Activated T-cell treated with anti-CD3 and anti-CD28 coated beads, Interleukin-2, amount 50 U/mL, for 24 hours (primary cell): ENCODE measurements at regions not wholly inside any gene's neighbourhood (a gene's known extent, or its start where the extent isn't known, plus 50 kb on each side); places are given as distances from the start of the nearest gene placed in this dataset.
"Not testable (repeated sequence)": the region's sequence is repeated elsewhere in the genome, so short reads cannot be mapped to it uniquely, and the experiment has no call there.

Source experiments
- DNase-seq: peaks from one replicate; pipeline ENCODE4 v3.0.0-alpha.2; 2020
- H3K27ac Mint-ChIP-seq: 2 replicates; pipeline ENCODE4 v1.8.0; 2020; ENCODE audit warnings: mild to moderate bottlenecking, mixed read lengths
- H3K27me3 Mint-ChIP-seq: 2 replicates; pipeline ENCODE4 v1.8.0; 2020; ENCODE audit warnings: mixed read lengths
- H3K36me3 Mint-ChIP-seq: 2 replicates; pipeline ENCODE4 v1.8.0; 2020; ENCODE audit warnings: low read depth, mixed read lengths
- H3K4me1 Mint-ChIP-seq: 2 replicates; pipeline ENCODE4 v1.8.0; 2020; ENCODE audit warnings: low read depth, mixed read lengths
- H3K4me3 Mint-ChIP-seq: 2 replicates; pipeline ENCODE4 v1.8.0; 2020; ENCODE audit warnings: mild to moderate bottlenecking, moderate library complexity, mixed read lengths
- H3K9me3 Mint-ChIP-seq: 2 replicates; pipeline ENCODE4 v1.8.0; 2020; ENCODE audit warnings: mixed read lengths

DNA sequence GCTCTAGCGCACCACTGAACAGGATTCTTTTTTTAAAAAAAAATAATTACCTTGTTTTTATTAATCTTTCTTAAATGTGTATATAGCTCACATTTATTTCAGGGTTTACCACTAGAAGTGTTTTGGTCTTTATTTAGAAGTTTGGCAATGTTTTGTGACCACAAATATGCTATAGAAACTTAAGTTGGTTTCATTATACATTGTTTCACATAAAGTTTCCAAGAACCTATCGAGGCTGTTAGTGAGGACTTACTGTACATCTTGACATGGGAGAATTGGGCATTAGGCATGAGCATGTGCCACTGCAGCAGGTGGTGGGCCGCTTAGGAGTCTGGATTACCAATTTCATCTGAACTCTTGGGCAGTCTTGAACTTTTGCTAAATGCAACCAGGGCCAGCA, 77.9 kb upstream of the TMEM164 start:
- H3K4me3 Mint-ChIP-seq, H3K36me3 Mint-ChIP-seq, H3K27ac Mint-ChIP-seq, DNase-seq, H3K9me3 Mint-ChIP-seq, H3K4me1 Mint-ChIP-seq: not testable (repeated sequence)
- peaks cover 24% of the 10 kb centered on the region for H3K27me3 Mint-ChIP-seq

DNA sequence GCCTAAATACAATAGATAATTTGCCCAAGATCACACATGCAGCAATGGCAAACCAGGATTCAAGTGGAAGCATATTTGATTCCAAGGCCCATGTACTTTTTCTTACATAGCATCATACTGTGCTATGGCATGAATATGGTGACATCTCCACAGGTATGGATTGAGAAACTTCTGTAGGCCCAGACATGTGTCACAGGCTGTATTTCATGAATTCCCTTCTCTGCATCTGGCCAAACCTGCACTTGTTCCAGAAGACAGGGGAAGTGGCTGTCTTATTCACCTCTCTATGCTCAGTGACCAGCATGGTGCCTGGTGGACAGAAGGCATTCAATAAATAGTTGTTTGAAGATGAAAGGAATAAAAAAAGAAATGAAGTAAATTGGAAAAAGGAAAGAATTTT, 77.3 kb upstream of the TMEM164 start:
- Mint-ChIP-seq H3K27ac (no peak overlapping the region), H3K27me3 (peaks cover 24% of the 10 kb centered on the region), H3K9me3 (no peaks in the 10 kb centered on the region), H3K36me3 (no peaks in the 10 kb centered on the region), H3K4me1 (no peaks in the 10 kb centered on the region), H3K4me3 (no peak overlapping the region)
- no peak for DNase-seq

DNA sequence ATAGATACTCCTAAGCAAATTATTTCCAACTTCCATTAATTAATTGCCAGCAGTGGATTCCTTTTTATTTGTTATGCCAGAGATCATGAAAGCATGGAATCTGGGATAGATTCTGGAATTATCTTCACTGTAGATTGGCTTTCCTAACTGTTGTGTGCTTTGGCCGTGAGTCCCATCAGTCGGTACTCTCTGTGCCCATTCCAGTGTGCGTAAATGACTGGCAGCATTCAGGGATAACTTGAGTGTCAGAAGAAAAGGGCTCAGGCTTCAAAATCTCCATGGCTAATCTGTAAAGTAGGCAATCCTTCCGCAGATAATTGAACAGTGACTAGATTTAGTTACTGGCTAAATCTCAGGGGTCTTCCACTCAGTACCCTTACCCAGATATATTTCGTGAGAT, 76.8 kb upstream of the TMEM164 start:
- Mint-ChIP-seq H3K9me3 (no peaks in the 10 kb centered on the region), H3K27me3 (peaks cover 24% of the 10 kb centered on the region), H3K4me3 (no peak overlapping the region), H3K27ac (no peak overlapping the region), H3K4me1 (no peaks in the 10 kb centered on the region), H3K36me3 (no peaks in the 10 kb centered on the region)
- DNase-seq: no peak

DNA sequence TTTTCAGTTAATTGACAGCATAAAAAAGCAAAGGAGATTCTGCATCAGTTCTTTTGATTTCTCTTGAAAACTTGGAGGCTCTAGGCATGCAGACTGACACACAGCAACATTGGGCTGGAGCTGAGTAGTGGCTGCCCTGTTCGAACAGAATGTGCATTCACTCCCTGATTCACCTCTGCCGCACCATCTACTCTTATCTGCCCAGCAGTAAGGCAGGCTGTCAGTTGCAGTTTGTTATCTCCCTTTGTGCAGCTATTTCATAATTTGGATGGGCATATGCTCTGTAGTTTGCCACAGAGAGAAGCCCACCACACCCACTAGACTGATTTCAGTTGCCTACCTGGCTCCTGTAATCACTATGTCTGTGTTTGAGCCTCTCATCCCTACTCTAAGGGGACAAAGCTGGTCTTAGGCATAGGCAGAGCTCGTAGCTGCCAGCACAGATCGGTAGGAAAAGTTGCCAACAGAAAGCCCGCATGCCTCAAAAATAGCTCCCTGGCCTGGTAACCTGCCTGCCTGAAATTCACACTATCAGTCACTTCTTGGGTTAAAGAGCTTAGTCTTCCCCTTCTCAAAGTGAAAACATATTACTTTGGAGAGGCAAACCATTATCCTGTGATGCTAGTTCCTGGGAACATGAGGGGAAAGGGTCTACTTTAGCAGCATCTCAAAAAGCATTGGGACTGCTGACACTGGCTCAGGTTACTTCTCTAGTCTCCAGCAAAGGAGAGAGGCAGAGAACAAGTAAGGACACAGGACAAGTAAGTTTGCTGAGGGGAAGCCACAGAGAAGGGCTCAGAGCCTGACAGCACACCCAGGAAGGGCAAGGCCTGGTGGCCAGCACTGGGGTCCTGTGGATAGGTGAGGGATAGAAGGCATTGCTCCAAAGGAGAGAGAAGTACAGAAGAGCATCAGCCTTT, 75.9 kb upstream of the TMEM164 start:
- Mint-ChIP-seq H3K27me3 (peaks cover 24% of the 10 kb centered on the region), H3K27ac (no peak overlapping the region), H3K4me3 (no peak overlapping the region), H3K4me1 (no peaks in the 10 kb centered on the region), H3K36me3 (no peaks in the 10 kb centered on the region), H3K9me3 (no peaks in the 10 kb centered on the region)
- no peak for DNase-seq

DNA sequence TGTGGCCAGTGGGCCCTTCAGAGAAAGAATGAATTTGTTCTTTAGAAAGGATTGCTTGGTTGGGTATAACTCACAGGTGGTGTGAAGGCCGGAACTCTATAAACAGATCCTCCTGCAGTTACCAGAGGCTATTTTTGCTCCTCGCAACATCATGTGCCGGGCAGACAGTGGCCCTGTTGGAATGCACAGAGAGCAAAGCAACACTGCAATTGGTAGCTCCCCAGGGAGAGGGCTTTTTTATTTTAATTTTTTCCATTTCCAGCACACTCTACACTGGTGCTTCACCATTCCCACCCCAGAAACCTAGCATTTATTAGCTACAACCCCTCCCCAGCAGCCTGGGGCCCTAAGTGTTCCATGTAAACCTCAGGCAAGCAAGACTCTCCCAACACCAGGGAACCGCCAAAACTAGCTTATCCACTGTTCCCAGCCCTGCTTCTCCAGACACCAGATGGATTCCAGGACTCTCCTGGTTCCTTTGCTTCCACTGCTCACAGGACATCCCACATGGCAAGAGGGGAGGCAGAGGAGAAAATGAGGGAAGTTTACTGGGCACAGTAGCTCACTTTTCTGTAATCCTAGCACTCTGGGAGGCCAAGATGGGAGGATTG, 75.1 kb upstream of the TMEM164 start:
- Mint-ChIP-seq H3K27ac (no peak overlapping the region), H3K36me3 (no peaks in the 10 kb centered on the region)

DNA sequence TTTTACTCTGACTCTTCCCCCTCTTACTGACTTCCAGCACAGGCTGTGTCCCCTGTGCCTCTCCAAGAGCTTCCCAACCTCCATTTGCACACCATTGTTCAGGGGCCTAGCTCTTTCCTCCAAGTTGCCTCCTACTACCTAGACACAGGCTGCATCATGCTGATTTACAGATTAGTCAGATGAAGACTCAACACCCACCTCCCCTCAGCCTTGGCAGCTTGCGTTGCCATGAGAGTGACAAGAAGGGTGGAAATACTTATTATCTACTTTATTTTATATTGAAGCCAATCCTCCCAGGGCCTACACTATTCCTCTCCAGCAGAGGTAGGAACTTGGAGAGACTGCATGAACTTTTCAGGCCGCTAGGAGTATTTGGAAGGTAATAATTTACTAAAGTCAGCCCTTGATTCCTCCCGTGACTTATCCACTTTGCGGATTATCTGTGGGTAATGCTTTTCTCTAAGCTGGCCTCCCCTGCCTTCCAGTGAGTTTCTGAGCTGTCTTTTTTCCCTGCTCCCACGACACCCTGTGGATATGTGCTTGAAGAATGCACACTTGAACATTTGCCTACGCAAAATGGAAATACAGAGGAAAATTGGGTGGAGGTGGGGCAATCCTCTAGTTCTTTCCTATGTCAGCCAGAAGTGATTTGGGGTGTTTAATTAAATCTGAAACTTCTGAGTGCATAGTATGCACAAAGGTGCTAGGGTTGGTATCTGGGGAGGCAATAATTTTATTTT, 74.1 kb upstream of the TMEM164 start:
- Mint-ChIP-seq H3K9me3 (no peaks in the 10 kb centered on the region), H3K27me3 (peaks cover 27% of the 10 kb centered on the region), H3K27ac (no peak overlapping the region), H3K36me3 (no peaks in the 10 kb centered on the region), H3K4me3 (no peak overlapping the region), H3K4me1 (no peaks in the 10 kb centered on the region)
- no peak for DNase-seq

More for the DNA sequence above, 75.1 kb upstream of the TMEM164 start:
- Mint-ChIP-seq H3K4me1 (no peaks in the 10 kb centered on the region), H3K9me3 (no peaks in the 10 kb centered on the region), H3K27me3 (peaks cover 24% of the 10 kb centered on the region), H3K4me3 (no peak overlapping the region)
- no peak for DNase-seq

DNA sequence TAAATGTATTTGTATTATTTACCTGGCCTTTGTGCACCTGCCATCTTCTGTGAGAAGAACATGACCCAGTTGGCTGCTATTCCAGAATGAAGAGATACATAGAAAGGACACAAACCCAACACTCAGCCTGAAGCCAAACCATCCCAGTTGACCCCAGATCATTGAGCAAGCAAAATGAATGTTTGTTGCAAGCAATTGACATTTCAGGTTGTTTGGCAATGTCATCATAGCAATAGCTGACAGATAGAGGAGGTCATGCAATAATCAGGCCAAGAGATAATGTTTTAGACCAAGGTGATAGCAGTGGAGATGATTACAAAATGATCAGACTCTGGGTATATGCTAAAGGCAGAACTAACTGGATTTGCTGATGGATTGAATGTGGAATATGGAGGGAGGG, 71.2 kb upstream of the TMEM164 start:
- DNase-seq: no peak
- no peaks in the 10 kb centered on the region for H3K4me1 Mint-ChIP-seq
- no peak overlapping the region for H3K4me3 Mint-ChIP-seq
- peaks cover 32% of the 10 kb centered on the region for H3K27me3 Mint-ChIP-seq
- H3K27ac Mint-ChIP-seq: no peak overlapping the region
- no peaks in the 10 kb centered on the region for H3K9me3 Mint-ChIP-seq
- no peaks in the 10 kb centered on the region for H3K36me3 Mint-ChIP-seq

DNA sequence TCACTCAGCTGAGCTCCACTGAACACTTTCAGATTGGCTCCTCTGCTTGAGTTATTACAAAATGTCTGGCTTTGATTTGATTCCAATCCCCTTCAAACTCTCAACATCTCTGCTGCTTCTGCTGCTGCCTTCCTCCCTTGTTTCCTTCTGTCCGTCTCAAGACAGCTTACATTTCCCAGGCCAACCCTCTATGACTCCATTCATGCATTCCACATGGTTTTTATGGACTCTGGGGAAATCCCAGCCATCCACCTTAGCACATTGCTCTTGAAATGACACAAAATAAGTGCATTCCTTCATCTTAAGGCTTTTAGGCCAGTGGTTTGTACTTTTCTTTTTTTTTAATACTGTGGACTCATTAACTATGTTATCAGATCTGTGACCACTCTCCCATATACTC, 68.5 kb upstream of the TMEM164 start:
- H3K4me3 Mint-ChIP-seq: no peak overlapping the region
- no peak for DNase-seq
- H3K4me1 Mint-ChIP-seq: no peaks in the 10 kb centered on the region
- H3K27ac Mint-ChIP-seq: no peak overlapping the region
- H3K36me3 Mint-ChIP-seq: no peaks in the 10 kb centered on the region
- H3K9me3 Mint-ChIP-seq: no peaks in the 10 kb centered on the region
- peaks cover 29% of the 10 kb centered on the region for H3K27me3 Mint-ChIP-seq

DNA sequence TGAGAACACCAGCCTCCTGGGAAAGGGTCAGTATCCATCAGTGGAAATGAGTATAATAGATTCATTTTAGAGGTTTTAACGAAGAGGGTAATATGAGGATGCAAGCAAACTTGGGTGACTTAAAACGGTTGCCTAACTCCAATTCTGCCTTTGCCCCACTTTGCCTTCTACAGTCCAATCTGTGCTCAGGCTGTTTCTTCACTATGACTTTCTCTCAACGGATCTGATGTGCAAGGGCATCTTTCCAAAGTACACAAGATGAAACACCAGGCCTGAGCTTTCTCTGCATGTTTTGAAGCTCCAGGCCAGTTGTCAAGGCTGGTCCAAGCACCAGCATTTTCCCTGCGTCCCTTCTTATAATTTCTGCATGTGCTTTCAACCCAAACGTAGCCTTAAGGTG, 68.0 kb upstream of the TMEM164 start:
- H3K27me3 Mint-ChIP-seq: peaks cover 32% of the 10 kb centered on the region
- no peak overlapping the region for H3K4me3 Mint-ChIP-seq
- no peaks in the 10 kb centered on the region for H3K9me3 Mint-ChIP-seq
- H3K36me3 Mint-ChIP-seq: no peaks in the 10 kb centered on the region
- H3K4me1 Mint-ChIP-seq: no peaks in the 10 kb centered on the region
- DNase-seq: no peak
- H3K27ac Mint-ChIP-seq: no peak overlapping the region

DNA sequence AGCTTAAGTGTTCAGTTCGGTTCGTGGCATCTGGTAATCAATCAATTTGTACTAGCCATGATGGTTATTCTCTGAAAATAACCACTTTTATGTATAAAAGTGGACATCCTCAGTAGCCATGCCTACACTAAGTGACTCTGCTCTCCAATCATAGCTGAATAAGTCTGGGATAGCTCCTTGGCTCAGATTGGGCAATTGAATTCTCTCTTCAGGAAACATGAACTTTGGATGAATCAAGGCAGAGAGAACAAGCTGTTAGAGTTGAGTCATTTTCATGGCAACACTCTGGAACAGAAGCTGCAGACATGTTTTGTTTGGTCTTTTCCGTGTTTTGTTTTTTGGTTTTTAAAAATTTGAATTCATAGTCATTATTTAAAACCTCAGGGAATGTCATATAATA, 66.8 kb upstream of the TMEM164 start:
- H3K9me3 Mint-ChIP-seq: no peaks in the 10 kb centered on the region
- DNase-seq: no peak
- peaks cover 36% of the 10 kb centered on the region for H3K27me3 Mint-ChIP-seq
- H3K27ac Mint-ChIP-seq: no peak overlapping the region
- H3K4me3 Mint-ChIP-seq: no peak overlapping the region
- no peaks in the 10 kb centered on the region for H3K4me1 Mint-ChIP-seq
- H3K36me3 Mint-ChIP-seq: no peaks in the 10 kb centered on the region

DNA sequence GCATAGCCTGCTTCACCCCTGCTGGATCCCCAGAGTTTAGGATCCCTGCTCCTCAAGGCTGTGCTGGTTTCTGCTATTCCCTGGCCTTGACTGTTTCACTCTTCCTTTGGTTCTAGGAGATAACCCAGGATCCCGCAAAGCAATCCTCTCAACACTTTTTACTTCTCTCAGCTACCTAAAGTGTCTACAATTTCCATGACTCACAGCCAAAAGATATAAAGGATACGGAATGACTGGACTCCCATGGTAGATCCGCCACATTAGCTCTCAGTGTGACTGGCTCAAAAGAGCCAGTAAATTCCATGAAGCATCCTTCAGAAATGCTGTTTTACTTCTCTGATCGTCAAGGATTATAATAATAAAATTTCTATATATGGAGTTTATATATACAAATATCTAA, 66.3 kb upstream of the TMEM164 start:
- Mint-ChIP-seq H3K27me3 (peaks cover 37% of the 10 kb centered on the region), H3K4me3 (no peak overlapping the region), H3K27ac (no peak overlapping the region), H3K4me1 (no peaks in the 10 kb centered on the region), H3K36me3 (no peaks in the 10 kb centered on the region), H3K9me3 (no peaks in the 10 kb centered on the region)
- no peak for DNase-seq

DNA sequence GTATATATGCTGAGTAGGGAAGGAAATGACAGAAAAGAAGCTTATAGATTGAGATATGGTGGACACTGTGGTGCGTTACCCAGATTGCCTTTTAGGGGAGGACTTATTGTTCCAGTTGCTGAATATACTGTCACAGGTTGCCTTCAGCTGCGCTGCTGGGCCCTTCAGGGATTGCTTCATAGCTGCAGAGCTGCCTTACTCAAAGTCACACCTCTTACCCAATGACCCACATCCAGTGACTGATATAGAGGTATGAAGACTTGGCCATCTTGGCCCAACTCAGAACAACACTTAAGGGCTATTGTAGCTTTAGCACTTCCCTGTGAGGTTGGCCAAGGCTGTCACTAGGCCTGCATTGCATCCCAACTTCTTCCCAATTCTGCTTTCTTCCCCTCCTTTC, 63.4 kb upstream of the TMEM164 start:
- Mint-ChIP-seq H3K27ac (no peak overlapping the region), H3K4me3 (no peak overlapping the region), H3K27me3 (peaks cover 30% of the 10 kb centered on the region), H3K4me1 (no peaks in the 10 kb centered on the region), H3K9me3 (no peaks in the 10 kb centered on the region), H3K36me3 (no peaks in the 10 kb centered on the region)
- no peak for DNase-seq

DNA sequence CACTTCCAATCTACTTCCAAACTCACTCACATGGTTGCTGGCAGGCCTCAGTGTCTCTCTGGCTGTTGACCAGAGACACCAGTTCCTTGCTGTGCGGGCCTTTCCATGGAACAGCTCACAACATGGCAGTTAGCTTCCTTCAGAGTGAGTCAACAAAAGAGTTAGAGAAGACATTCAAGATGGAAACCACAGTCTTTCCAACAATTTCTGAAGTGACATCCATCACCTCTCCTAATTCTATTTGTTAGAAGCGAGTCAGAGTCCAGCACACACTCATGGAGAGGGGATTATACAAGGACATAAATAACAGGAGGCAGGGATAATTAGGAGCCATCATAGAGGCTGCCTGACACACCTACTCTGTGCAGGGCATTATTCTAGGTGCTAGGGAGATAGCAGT, 62.5 kb upstream of the TMEM164 start:
- Mint-ChIP-seq H3K4me3 (no peak overlapping the region), H3K4me1 (no peaks in the 10 kb centered on the region), H3K36me3 (no peaks in the 10 kb centered on the region), H3K9me3 (no peaks in the 10 kb centered on the region), H3K27ac (no peak overlapping the region), H3K27me3 (peaks cover 27% of the 10 kb centered on the region)
- no peak for DNase-seq

DNA sequence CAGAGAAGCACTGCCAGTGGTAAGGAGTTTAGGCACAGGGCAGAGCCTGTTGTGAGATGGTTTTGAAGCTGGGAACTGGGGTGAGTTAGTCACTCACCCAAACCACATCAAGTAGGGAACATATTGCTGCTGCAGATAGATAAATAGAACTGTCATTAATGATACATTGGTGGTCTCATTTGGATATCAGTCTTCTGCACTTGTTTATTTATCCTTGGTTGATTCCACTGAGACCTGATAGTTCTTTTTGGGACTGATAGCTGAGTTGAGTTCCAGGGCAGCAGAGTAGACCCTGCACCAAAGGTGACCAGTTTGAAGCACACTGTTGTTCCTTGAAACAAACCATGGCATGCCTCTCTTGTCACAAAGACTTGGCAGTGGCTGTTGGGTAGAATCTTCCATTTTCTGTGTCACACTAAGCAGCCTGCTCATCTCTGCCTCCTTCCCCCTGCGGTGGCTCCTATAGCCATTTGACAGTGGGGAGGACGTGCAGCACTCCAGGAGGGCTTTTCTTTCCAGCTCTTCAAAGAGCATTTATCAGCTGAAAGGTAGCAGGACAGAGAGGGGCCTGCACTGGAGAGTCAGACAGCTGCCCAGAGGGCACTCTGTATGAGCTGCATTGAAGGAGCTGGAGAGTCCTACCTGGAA, 59.7 kb upstream of the TMEM164 start:
- Mint-ChIP-seq H3K27me3 (peaks cover 14% of the 10 kb centered on the region), H3K36me3 (no peaks in the 10 kb centered on the region), H3K27ac (no peak overlapping the region), H3K4me1 (no peaks in the 10 kb centered on the region), H3K4me3 (no peak overlapping the region), H3K9me3 (no peaks in the 10 kb centered on the region)
- DNase-seq: no peak
